Hindlimb muscle (tissue), 1 donor: ENCODE measurements at regions not wholly inside any gene's neighbourhood (a gene's known extent, or its start where the extent isn't known, plus 50 kb on each side); places are given as distances from the start of the nearest gene placed in this dataset.
"Not testable (repeated sequence)": the region's sequence is repeated elsewhere in the genome, so short reads cannot be mapped to it uniquely, and the experiment has no call there.

ENCODE experiments used
- DNase-seq: peaks from one replicate; pipeline ENCODE4 v3.0.0-alpha.2; 2013

- DNase-seq, result no peak
These were observed 323.4 kb downstream of the CDH19 start for GRCh38 chr18:66280470-66280869.

DNA sequence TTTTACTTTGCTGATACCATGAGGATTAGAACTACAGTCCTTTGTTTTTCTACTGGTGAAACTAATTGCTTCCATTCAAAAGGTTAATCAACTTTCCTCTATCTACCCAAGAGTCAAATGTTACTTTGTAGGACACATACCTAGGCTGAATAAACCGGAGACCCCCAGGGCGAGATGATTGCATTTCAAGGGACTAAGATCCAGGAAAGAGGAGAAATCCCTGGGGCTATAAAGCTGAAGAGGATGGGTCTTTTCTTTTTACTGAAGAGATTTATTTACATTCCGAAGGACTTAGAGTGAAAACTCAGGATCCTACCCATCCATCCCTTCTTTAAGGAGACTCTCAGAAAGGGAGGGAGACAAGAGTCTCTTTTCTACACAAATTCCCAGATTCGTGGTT is 331.9 kb downstream of the CDH19 start:
- no peak for DNase-seq

DNA sequence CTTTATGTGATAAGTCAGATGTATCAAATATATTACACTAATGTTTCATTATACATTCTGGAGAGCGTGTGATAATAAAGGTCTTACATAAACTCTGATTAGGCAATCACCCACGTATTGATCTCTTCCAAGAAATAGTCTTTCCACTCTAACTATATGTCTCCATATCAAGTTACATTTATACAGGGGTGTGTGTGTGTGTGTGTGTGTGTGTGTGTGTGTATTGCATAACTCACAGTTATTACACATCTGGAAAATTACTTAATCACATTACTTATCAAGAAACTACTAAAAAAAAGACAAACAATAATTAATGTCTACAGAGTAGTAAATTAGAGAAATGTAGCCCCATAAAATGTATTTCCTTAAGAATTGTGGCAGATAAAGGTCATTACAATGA is 339.8 kb downstream of the CDH19 start:
- no peak for DNase-seq

DNA sequence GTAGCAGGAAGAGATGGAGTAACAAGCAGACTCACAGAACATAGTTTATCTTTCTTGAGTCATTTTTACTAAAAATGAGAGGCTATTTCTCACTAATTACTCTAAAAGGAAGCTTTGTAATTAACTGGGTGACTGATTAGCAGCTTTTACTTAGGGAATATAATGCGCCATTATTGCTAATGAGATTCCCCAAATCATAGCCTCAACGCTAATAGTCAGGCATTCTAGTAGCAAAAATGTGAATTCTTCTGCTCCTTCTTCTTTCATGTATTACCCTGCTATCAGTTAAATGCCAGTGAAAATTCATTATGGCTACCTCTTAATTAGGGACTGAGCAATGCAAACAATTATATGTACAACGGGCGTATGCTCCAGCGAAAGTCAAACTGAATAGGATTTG is 349.8 kb downstream of the CDH19 start:
- no peak for DNase-seq

DNA sequence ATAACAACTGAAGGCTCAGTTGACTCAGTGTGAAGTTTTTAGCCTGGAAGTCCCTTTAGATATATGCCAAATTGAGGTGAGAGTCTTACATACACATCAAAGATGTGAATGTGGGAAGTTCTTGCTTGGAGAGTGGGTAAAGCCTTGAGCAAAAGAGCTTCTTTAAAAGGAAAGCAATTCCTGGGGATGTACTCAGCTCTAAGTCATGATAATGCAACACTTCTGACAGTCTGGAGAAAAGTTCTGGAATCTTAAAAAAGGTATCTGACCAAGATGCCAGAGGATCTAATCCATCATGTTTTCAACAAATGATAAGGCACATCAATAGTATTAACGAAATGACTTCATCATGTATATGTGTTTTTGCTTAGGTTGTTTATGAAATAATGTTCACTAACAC is 351.2 kb downstream of the CDH19 start:
- no peak for DNase-seq

GRCh38 chr18:66235206-66235605 is 368.7 kb downstream of the CDH19 start:
- no peak for DNase-seq

GRCh38 chr18:66226782-66227181 is 377.1 kb downstream of the CDH19 start:
- DNase-seq, result no peak

- not testable (repeated sequence) for DNase-seq
These were observed 380.6 kb downstream of the CDH19 start for GRCh38 chr18:66223317-66223716.

- no peak for DNase-seq
These were observed 381.7 kb downstream of the CDH19 start for GRCh38 chr18:66222174-66222573.

DNA sequence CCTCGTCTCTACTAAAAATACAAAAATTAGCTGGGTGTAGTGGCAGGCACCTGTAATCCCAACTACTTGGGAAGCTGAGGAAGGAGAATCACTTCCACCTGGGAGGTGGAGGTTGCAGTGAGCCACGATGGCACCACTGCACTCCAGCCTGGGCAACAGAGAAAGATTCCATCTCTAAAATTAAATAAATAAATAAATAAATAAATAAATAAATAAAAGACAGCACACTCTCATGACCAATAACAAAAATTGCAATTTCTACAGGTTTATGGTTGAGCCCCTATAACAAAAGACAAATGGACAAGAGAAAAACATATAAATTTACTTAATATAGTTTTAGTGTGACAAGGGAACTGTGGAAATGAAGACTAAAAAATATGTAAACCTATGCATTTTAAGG is 384.1 kb downstream of the CDH19 start:
- DNase-seq, result no peak

- no peak for DNase-seq
These were observed 392.1 kb downstream of the CDH19 start for GRCh38 chr18:66211749-66212148.

DNA sequence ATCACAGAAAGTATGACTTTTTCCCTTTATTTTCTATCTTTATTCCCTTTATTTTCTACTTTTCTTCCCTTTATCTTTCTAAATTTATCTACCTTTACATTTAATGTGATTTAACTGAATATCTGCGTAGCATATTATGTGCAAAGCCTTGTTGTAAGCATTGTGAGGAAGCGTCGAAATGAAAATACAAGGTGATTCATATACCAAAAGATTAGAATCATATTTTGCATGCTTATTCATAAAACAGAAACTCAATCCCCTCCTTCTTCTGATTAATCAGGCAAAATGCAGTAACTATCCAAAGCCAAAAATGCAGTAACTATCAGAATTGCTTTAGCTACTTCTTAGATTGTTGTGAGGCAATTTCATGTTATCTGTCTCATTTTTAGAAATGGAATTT is 393.0 kb downstream of the CDH19 start:
- no peak for DNase-seq

- DNase-seq, result no peak
These were observed 394.2 kb downstream of the CDH19 start for GRCh38 chr18:66209656-66210055.

DNA sequence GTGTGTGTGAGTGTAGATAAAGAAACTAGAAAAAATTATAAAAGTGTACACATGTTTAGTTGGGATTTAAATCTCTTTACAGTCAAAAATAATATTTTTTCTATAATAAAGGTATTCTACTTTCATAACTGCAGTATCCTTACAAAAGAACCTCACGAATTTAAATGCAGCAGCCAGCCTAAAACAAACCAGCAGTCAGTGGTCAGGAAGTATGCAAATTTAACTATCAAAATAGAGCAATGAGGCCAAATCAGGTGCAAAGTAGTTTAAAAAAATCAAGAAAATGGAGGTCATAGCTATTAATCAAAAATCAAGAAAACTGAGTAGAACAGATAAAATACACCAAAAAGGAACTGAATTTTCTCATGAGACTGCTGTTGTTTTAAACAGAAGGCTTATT is 407.1 kb downstream of the CDH19 start:
- no peak for DNase-seq

DNA sequence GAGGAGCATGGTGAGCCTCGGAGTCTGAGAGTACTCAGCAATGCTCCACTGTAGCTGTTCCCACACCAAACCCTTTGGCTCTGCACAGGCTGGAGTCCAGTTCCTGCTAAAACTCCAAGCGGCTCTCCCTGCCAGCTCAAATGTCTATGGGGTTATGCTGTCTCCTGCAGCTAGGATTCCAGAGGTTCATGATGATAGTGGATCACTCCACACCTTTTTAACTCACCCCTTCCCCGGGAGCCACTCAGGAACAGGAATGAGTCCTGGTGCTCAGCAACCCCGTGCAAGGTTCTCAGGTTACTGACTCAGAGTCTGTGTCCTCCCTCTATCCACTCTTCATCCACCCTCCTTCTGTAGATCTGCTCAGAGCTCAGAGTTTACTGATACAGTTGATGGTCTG is 410.0 kb downstream of the CDH19 start:
- no peak for DNase-seq

- DNase-seq, result no peak
These were observed 410.5 kb downstream of the CDH19 start for GRCh38 chr18:66193394-66193793.

GRCh38 chr18:66168685-66169235 is 417.9 kb downstream of the CDH7 start:
- no peak for DNase-seq

DNA sequence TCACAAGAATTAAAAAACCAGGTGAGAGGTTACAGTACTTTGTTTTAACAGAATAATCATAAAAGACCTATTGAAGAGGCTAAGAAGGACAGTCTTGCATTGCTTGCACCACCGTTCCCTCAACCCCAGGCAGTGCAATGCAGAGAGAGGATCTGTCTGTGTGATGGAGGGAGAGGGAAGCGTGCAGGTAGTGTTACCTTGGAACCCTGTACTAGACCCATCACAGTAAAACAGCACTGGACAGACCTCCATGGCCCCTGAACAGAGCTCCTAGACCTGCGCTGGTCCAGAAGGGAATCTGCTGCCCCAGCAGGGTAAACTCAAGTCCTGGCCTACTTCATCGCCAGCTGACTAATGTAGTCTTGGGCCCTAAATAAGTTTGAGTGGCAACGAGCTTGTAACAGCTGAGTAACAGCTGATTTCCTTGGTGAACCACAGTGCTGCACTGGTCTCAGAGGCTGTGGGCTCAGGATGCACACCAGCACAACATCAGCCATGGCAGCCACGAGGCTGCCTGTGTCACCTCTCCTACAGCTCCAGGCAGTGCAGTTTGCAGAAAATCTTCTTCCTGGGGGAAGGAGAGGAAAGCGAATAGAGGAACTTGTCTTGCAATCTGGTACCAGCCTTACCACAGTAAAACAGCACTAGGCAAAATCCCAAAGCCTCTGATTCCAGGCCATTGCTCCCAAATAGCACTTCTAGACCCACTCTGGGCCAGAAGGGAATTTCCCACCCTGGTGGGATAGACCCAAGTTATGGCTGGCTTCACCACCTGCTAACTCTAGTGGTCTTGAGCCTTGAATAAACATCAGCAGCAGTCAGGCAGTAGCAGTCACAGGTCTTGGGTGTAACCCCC is 417.2 kb downstream of the CDH7 start:
- DNase-seq, result no peak

DNA sequence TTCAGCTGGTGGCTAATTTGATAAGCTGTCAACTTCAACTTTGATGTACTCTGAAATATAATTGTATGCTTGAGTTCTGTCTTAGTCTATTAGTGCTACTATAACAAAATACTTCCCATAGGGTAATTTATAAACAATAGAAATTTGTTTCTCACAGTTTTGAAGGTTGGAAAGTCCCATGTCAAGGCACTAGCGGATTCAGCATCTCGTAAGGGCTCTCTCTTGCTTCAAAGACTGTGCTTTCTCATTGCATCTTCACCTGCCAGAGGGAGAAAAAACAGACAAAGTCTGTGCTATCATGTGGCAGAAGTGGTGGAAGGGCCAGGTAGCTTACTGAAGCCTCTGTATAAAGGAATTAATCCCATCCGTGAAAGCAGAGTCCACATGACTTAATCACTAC is 409.2 kb downstream of the CDH7 start:
- DNase-seq, result no peak

GRCh38 chr18:66159451-66159850 is 408.6 kb downstream of the CDH7 start:
- no peak for DNase-seq

DNA sequence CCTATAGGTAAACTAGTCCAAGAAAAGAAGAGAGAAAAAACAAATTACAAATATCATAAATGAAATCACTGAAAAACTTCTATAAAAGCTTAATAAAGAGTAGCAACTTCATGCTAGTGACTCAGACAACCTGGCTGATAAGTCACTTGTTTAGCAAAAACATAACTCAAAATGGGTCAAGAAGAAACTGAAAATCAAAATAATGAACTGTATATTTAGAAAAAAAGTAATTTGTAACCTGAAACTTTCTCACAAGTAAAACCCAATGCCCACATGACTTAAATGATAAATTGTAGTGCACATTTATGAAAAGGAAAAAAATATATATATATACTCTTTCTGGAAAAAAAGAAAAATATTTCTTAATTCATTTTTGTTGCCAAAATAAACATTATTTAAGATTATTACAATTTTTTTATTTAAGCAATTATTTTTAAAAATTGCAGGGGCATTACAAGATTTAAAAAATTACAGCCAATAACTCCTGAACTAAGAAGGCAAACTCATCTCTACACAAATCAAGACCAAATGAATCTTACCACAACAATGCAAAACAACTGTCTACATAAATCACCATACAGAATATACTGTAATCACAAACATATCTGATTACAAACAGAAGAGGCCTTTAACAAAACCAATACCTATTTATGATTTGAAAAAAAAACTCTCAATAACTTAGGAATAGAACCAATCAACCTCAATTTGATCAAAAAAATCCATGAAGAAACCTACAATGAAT is 406.3 kb downstream of the CDH7 start:
- no peak for DNase-seq

GRCh38 chr18:66150650-66151049 is 399.8 kb downstream of the CDH7 start:
- no peak for DNase-seq

- DNase-seq, result no peak
These were observed 392.2 kb downstream of the CDH7 start for GRCh38 chr18:66143029-66143428.

DNA sequence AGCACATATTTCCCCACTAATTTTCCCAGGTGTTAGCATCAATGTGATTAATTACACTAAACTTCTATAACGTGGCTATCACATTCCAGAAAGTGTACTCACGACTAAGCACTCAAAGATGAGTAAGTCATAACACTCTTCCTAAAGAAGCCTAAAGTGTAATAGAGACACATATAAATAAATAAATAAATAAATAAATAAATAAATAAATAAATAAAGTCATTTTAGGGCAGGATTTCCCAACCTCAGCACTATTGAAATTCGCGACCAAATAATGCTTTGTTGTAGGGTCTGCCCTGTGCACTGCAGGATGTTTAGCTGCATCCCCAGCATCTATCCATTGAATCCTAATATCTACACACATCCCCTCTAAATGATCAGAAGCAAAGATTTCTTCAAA is 390.9 kb downstream of the CDH7 start:
- no peak for DNase-seq
